GM18858 (cell line): ENCODE measurements at regions not wholly inside any gene's neighbourhood (a gene's known extent, or its start where the extent isn't known, plus 50 kb on each side); places are given as distances from the start of the nearest gene placed in this dataset.

Experiments
- ATAC-seq: cut with Tn5 transposase; IDR thresholded peaks from one replicate; pipeline ENCODE4 v1.9.1; 2021; ENCODE audit not compliant: unreplicated experiment

GRCh38 chr7:46162609-46163008, 241.5 kb upstream of the IGFBP3 start:
- no peak for ATAC-seq

GRCh38 chr7:46160861-46161260, 239.8 kb upstream of the IGFBP3 start:
- no peak for ATAC-seq

GRCh38 chr7:46157931-46158330, 236.9 kb upstream of the IGFBP3 start:
- no peak for ATAC-seq

DNA sequence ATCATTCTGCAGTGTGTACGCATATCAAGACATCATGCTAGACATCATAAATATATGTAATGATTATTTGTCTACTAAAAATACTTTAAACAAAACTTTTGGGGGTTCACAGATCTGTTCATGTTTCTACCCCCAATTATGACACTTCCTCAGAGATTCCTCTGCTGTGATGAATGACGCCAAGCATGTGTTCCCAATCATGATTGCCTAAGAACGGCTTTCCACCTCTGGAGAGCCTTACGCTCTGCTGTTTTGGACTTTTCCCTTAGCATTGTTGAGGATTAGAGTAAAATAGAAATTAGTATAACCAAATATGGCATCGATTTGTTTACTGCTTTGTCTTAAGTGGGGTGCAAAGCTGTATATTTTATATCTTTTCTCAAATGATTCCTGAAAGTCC, 236.3 kb upstream of the IGFBP3 start:
- no peak for ATAC-seq

DNA sequence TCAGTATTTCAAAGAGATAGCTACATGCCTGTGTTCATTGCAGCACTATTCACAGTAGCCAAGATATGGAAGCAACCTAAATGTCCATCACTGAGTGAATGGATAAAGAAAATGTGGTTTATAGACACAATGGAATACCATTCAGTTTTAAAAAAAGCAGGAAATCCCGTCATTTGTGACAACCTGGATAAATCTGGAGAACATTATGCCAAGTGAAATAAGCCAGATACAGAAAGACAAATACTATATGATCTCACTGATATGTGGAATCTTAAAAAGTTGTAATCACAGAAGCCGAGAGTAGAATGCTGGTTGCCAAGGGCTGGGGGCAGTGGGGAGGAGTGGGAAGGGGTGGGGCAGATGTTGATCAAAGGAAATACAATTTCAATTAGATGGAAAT, 235.8 kb upstream of the IGFBP3 start:
- ATAC-seq: no peak

- no peak for ATAC-seq
Observed at GRCh38 chr7:46156086-46156485, 235.0 kb upstream of the IGFBP3 start.

GRCh38 chr7:46155367-46155766, 234.3 kb upstream of the IGFBP3 start:
- ATAC-seq: no peak

- ATAC-seq: peak; percentile 58
Observed at GRCh38 chr7:46153951-46154787, 233.1 kb upstream of the IGFBP3 start.

DNA sequence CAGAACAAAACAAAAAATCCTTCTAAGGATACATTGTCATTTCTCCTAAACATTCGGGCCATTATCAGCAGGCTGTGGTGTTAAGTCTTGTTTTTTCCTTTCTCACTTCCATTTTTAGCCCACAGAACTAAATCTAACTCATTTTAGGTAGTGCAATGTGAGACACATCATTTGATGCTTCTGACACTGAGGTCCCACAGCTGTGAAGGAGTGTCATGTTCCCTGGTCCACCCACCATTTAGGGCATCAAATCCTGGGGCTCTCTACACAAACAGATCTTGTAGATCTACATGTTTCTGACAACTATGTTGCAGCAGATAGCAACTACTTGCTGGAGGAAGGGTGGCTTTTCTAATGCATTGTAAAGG, 232.5 kb upstream of the IGFBP3 start:
- ATAC-seq: peak; percentile 27

GRCh38 chr7:46152696-46153095, 231.6 kb upstream of the IGFBP3 start:
- ATAC-seq: no peak

DNA sequence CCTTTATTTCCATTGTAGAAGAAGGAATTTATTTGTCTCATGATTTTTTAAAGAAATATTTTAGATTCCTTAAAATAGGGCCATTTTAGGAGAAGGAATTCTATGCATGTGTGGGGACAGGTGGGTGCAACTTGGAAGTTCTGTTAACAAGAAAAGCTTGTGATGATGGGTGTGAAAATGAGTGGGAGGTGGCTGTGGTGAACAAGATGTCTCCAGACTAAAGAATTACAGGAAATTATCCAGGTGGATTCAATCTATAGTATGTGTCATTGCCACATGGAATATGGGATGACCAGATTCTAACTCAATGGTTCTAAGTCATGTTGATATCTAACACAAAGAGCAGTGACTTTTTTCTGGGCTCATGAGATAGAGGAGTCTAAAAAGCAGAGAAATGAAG, 229.6 kb upstream of the IGFBP3 start:
- ATAC-seq: no peak

- ATAC-seq: no peak
Observed at GRCh38 chr7:46150202-46150601, 229.1 kb upstream of the IGFBP3 start.

DNA sequence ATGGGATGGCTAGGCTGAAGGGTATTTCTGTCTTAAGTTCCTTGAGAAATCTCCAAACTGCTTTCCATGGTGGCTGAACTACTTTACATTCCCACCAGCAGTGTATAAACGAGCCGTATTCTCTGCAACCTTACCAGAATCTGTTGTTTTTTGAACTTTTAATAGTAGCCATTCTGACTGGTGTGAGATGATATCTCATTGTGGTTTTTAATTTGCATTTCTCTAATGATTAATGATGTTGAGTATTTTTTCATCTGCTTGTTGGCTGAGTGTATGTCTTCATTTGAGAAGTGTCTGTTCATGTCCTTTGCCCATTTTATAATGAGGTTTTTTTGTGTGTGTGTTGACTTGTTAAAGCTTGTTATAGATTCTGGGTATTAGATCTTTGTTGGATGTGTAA, 226.8 kb upstream of the IGFBP3 start:
- ATAC-seq: no peak

GRCh38 chr7:46146454-46147255, 225.6 kb upstream of the IGFBP3 start:
- ATAC-seq: no peak

DNA sequence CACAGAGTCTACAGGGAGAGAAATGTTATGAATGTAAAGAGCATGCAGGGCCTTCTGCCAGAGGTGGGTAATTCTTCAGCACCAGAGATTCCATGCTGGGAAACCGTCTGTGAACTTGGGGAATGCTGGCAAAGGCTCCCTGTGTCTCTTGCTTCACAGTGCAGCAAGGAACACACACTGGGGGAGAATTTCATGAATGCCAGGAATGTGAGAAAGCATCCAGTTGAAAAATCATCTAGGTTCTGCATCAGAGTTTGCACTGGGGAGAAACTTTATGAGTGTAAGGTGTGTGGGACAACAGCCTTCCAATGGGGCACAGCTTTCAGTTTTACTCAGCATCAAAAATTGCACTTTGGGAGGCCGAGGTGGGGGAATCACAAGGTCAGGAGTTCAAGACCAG, 224.3 kb upstream of the IGFBP3 start:
- ATAC-seq: no peak

DNA sequence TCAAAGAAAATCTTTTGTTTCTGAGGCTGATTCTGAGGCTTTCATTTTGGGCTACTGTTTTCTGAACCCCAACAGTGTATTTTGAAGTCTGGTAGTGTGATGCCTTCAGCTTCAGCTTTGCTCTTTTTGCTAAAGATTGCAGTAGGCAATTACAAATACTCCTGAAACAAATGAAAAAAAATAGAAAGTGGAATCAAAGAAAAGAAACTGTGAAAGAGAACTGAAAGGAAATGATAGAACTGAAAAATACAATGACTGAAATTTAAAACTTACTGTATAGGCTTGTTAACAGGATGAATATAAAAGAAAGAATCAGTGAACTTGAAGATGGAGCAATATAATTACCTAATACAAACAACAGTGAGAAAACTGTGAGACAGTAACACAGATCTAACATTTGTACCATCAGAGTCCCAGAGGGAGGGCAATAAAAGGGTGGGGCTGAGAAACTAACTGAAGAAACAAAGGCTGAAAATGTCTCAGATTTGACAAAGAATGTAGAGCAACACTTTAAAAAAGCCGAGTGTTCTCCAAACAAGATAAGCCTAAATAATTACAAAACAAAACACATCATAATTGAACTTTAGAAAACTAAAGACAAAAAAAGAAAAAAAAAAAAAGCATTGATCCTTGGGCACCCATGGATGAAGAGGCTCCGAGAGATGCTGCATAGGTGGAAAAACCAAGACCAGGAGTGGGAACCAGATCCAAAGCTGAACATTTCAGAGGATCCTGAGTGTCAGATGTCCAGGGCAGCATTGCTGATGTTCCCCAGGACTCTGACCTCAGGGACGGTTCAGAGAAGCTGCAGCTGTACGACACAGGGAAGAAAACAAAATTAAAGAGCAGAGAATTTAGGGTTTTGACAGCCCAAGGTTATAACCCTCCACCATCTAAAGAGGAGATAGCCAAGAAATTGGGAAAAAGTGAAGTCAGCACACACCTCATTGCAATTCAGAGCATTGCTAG, 223.2 kb upstream of the IGFBP3 start:
- ATAC-seq: no peak

GRCh38 chr7:46143421-46143820, 222.3 kb upstream of the IGFBP3 start:
- ATAC-seq: no peak

DNA sequence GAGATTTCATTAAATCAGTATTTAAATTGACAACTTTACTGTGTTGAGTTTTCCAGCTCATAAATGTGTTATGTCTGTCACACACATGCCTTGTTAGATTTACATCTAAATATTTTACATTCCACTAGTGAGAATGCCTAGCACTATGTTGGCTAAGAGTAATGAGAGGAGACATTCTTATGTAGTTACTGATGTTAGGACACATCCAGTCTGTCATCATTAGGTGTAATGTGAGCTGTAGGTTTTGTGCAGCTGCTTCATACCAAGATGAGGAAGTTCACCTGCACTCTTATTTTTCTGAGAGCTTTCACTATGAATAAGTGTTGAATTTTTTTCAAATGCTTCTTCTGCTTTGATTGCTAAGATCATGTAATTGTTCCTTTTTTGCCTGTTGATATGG, 218.0 kb upstream of the IGFBP3 start:
- peak; percentile 91 for ATAC-seq

GRCh38 chr7:46137725-46138124, 216.7 kb upstream of the IGFBP3 start:
- no peak for ATAC-seq

DNA sequence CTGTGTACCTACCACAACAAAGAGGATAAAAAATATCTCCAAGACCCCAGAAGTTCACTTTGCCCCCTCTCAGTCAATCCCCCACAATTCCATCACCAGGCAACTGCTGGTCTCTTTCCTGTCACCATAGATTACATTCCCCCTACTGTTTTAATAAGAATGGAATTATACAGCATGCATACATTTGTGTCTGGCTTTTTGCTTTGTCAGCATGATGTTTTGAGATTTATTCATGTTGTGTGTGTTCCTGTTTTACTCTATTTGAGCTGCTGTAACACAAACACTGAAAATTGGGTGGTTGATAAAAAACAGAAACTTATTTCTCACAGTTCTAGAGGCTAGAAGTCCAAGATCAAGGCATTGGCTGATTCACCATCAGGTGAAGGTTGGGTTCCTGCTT, 214.5 kb upstream of the IGFBP3 start:
- ATAC-seq: no peak

GRCh38 chr7:46134795-46135194, 213.7 kb upstream of the IGFBP3 start:
- no peak for ATAC-seq
